Prostate gland (tissue), 2 donors: ENCODE measurements at regions not wholly inside any gene's neighbourhood (a gene's known extent, or its start where the extent isn't known, plus 50 kb on each side); places are given as distances from the start of the nearest gene placed in this dataset.

Experiments used
- DNase-seq: peaks from one replicate; pipeline ENCODE4 v3.0.0-alpha.2; 2019; ENCODE audit warnings: low spot score
- H3K27ac ChIP-seq, 2 donors: fragments of 200-600 bp; sonication (generic); 2 replicates each; pipeline ENCODE4 v1.5.1; 2017 to 2019
- H3K27me3 ChIP-seq: fragments of 200-600 bp; sonication (generic); replicated peaks from 2 replicates; pipeline ENCODE4 v1.5.1; 2019; ENCODE audit not compliant: insufficient read depth
- H3K36me3 ChIP-seq, 2 donors: fragments of 200-600 bp; sonication (generic); 1 replicate in 1 of 2; 2 replicates in 1 of 2; pipeline versions ENCODE4 v1.5.1 to v1.8.1; 2017 to 2019
- H3K4me1 ChIP-seq: fragments of 200-600 bp; sonication (generic); replicated peaks from 2 replicates; pipeline ENCODE4 v1.5.1; 2019
- H3K4me3 ChIP-seq, 2 donors: fragments of 200-600 bp; sonication (generic); 2 replicates each; pipeline ENCODE4 v1.5.1; 2017 to 2019
- H3K9me3 ChIP-seq: fragments of 200-600 bp; sonication (generic); 2 replicates; pipeline ENCODE4 v1.5.1; 2017
- POLR2A ChIP-seq: fragments of 450-650 bp; IDR thresholded peaks from one replicate; pipeline ENCODE4 v1.6.1; 2016; ENCODE audit warnings: antibody characterized with exemption, mild to moderate bottlenecking
- POLR2AphosphoS5 ChIP-seq: sonication (generic); formaldehyde crosslinking; IDR thresholded peaks from one replicate; pipeline ENCODE4 v1.6.1; 2017; ENCODE audit warnings: antibody characterized with exemption
- WGBS: methylation state at CpG from one replicate; pipeline ENCODE4 v1.1.5; 2018; 5-methylcytosine and 5-hydroxymethylcytosine counted together
- intact Hi-C: fragments of 100-400 bp; cut with DNase I; formaldehyde crosslinking; loops from one replicate; pipeline ENCODE4 v1.14.2; 2022
- TF ChIP-seq, protein P1 (sequence below), 4 experiments: fragments of 200-600 bp in 2 of 4; fragments of 450-650 bp in 2 of 4; sonication (generic) in 2 of 4; IDR thresholded peaks; 1 replicate in 3 of 4; 2 replicates in 1 of 4; pipeline ENCODE4 v1.5.1; 2016 to 2019; ENCODE audit warnings: antibody characterized with exemption in 4 of 4, mild to moderate bottlenecking in 2 of 4, moderate library complexity in 2 of 4

GRCh38 chr5:89275066-89275855 lies 392.3 kb upstream of the MEF2C start:
- Histone ChIP-seq H3K4me1 (no peaks in the 10 kb centered on the region), H3K4me3 (no peak overlapping the region), H3K36me3 (no peaks in the 10 kb centered on the region), H3K27ac (no peak overlapping the region), H3K27me3 (no peaks in the 10 kb centered on the region), H3K9me3 (no peaks in the 10 kb centered on the region)
- 69% methylated on average over 4 of the region's 4 CpGs for WGBS
- intact Hi-C loops = no loop called here
- DNase-seq = no peak
- no peak for TF ChIP-seq POLR2A

GRCh38 chr5:89273289-89273688 lies 390.3 kb upstream of the MEF2C start:
- H3K4me1 ChIP-seq = no peaks in the 10 kb centered on the region
- no peak for TF ChIP-seq POLR2A
- no peak for TF ChIP-seq POLR2AphosphoS5
- TF ChIP-seq, protein P1, sequence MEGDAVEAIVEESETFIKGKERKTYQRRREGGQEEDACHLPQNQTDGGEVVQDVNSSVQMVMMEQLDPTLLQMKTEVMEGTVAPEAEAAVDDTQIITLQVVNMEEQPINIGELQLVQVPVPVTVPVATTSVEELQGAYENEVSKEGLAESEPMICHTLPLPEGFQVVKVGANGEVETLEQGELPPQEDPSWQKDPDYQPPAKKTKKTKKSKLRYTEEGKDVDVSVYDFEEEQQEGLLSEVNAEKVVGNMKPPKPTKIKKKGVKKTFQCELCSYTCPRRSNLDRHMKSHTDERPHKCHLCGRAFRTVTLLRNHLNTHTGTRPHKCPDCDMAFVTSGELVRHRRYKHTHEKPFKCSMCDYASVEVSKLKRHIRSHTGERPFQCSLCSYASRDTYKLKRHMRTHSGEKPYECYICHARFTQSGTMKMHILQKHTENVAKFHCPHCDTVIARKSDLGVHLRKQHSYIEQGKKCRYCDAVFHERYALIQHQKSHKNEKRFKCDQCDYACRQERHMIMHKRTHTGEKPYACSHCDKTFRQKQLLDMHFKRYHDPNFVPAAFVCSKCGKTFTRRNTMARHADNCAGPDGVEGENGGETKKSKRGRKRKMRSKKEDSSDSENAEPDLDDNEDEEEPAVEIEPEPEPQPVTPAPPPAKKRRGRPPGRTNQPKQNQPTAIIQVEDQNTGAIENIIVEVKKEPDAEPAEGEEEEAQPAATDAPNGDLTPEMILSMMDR (IDR thresholded peaks at IDR 0.05) = no peak
- intact Hi-C loops = no loop called here
- WGBS = 91% methylated on average over 7 of the region's 7 CpGs
- no peak overlapping the region for H3K4me3 ChIP-seq
- no peaks in the 10 kb centered on the region for H3K27me3 ChIP-seq
- H3K27ac ChIP-seq = no peak overlapping the region
- H3K36me3 ChIP-seq = no peaks in the 10 kb centered on the region
- no peaks in the 10 kb centered on the region for H3K9me3 ChIP-seq
- no peak for DNase-seq

GRCh38 chr5:89270901-89271300 lies 387.9 kb upstream of the MEF2C start:
- Histone ChIP-seq H3K27me3 (no peaks in the 10 kb centered on the region), H3K9me3 (no peaks in the 10 kb centered on the region), H3K27ac (no peak overlapping the region), H3K36me3 (no peaks in the 10 kb centered on the region), H3K4me3 (no peak overlapping the region), H3K4me1 (no peaks in the 10 kb centered on the region)
- DNase-seq = no peak
- TF ChIP-seq, protein P1 (IDR thresholded peaks at IDR 0.05) = no peak
- TF ChIP-seq POLR2AphosphoS5 (no peak), POLR2A (no peak)
- WGBS = 83% methylated on average over 5 of the region's 5 CpGs
- intact Hi-C loops = no loop called here

GRCh38 chr5:89269721-89270120 lies 386.7 kb upstream of the MEF2C start:
- no peaks in the 10 kb centered on the region for H3K36me3 ChIP-seq
- H3K9me3 ChIP-seq = no peaks in the 10 kb centered on the region
- H3K4me3 ChIP-seq = no peak overlapping the region
- TF ChIP-seq, protein P1 (IDR thresholded peaks at IDR 0.05) = no peak
- no peak for TF ChIP-seq POLR2A
- TF ChIP-seq POLR2AphosphoS5 = no peak
- intact Hi-C loops = no loop called here
- 88% methylated on average over 6 of the region's 6 CpGs for WGBS
- no peak overlapping the region for H3K27ac ChIP-seq
- no peaks in the 10 kb centered on the region for H3K27me3 ChIP-seq
- DNase-seq = no peak
- H3K4me1 ChIP-seq = no peaks in the 10 kb centered on the region

- Histone ChIP-seq H3K36me3 (no peaks in the 10 kb centered on the region), H3K4me3 (no peak overlapping the region), H3K27me3 (no peaks in the 10 kb centered on the region), H3K9me3 (no peaks in the 10 kb centered on the region), H3K4me1 (no peaks in the 10 kb centered on the region), H3K27ac (no peak overlapping the region)
- WGBS = 53% methylated on average over 4 of the region's 4 CpGs
- intact Hi-C loops = no loop called here
- TF ChIP-seq POLR2AphosphoS5 (no peak), POLR2A (no peak)
- TF ChIP-seq, protein P1 (IDR thresholded peaks at IDR 0.05) = no peak
- no peak for DNase-seq
These were observed 385.5 kb upstream of the MEF2C start for GRCh38 chr5:89268460-89268859.
